PC-9 (cell line): ENCODE measurements at regions not wholly inside any gene's neighbourhood (a gene's known extent, or its start where the extent isn't known, plus 50 kb on each side); places are given as distances from the start of the nearest gene placed in this dataset.

Source experiments
- CTCF ChIP-seq: fragments of 200-600 bp; sonication (generic); conservative IDR thresholded peaks from 2 replicates; pipeline ENCODE4 v1.6.1; 2017; ENCODE audit warnings: mixed run types, antibody characterized with exemption, mild to moderate bottlenecking, moderate library complexity
- EZH2 ChIP-seq: fragments of 200-600 bp; sonication (generic); IDR thresholded peaks from 2 replicates; pipeline ENCODE4 v1.8.0; 2017; ENCODE audit warnings: antibody characterized with exemption, low read depth

- TF ChIP-seq CTCF (no peak), EZH2 (no peak)
Observed at GRCh38 chr7:86504229-86504628, 139.5 kb upstream of the GRM3 start.
